ENCODE measurements at regions not wholly inside any gene's neighbourhood (a gene's known extent, or its start where the extent isn't known, plus 50 kb on each side); places are given as distances from the start of the nearest gene placed in this dataset.

- Histone ChIP-seq H3K27me3 (ENCODE audit: low read depth) (no peaks in the 10 kb centered on the region), H3K4me3 (no peak overlapping the region), H3K27ac (replicated peaks) (peak overlapping the region; percentile 83), H3K4me1 (peaks cover 38% of the 10 kb centered on the region), H3K9me3 (replicated peaks) (no peaks in the 10 kb centered on the region), H3K36me3 (no peaks in the 10 kb centered on the region)
- no peak for TF ChIP-seq CTCF (IDR thresholded peaks at IDR 0.05; ENCODE audit: borderline replicate concordance)
- intact Hi-C loops (cut with micrococcal nuclease), result no loop called here
- DNase-seq, result no peak
These were observed 95.5 kb upstream of the COL8A1 start for GRCh38 chr3:99542767-99543518.

- no peak overlapping the region for H3K4me3 ChIP-seq
- TF ChIP-seq CTCF (IDR thresholded peaks at IDR 0.05; ENCODE audit: borderline replicate concordance), result no peak
- no peaks in the 10 kb centered on the region for H3K36me3 ChIP-seq
- H3K27ac ChIP-seq (replicated peaks), result no peak overlapping the region
- no peak for DNase-seq
- no peaks in the 10 kb centered on the region for H3K27me3 ChIP-seq (ENCODE audit: low read depth)
- H3K9me3 ChIP-seq (replicated peaks), result no peaks in the 10 kb centered on the region
- intact Hi-C loops (cut with micrococcal nuclease), result no loop called here
- H3K4me1 ChIP-seq, result peaks cover 38% of the 10 kb centered on the region
These were observed 97.2 kb upstream of the COL8A1 start for GRCh38 chr3:99541181-99541580.

- Histone ChIP-seq H3K27ac (replicated peaks) (peak overlapping the region; percentile 43), H3K4me1 (peaks cover 6% of the 10 kb centered on the region), H3K36me3 (no peaks in the 10 kb centered on the region), H3K9me3 (replicated peaks) (no peaks in the 10 kb centered on the region), H3K27me3 (ENCODE audit: low read depth) (no peaks in the 10 kb centered on the region), H3K4me3 (no peak overlapping the region)
- TF ChIP-seq CTCF (IDR thresholded peaks at IDR 0.05; ENCODE audit: borderline replicate concordance), result no peak
- intact Hi-C loops (cut with micrococcal nuclease), result no loop called here
- DNase-seq, result no peak
These were observed 101.0 kb upstream of the COL8A1 start for GRCh38 chr3:99537416-99537815.

- Histone ChIP-seq H3K36me3 (no peaks in the 10 kb centered on the region), H3K4me1 (peaks cover 5% of the 10 kb centered on the region), H3K9me3 (replicated peaks) (no peaks in the 10 kb centered on the region), H3K27ac (replicated peaks) (peak overlapping the region; percentile 43), H3K27me3 (ENCODE audit: low read depth) (no peaks in the 10 kb centered on the region), H3K4me3 (no peak overlapping the region)
- no peak for TF ChIP-seq CTCF (IDR thresholded peaks at IDR 0.05; ENCODE audit: borderline replicate concordance)
- intact Hi-C loops (cut with micrococcal nuclease), result no loop called here
- no peak for DNase-seq
These were observed 101.7 kb upstream of the COL8A1 start for GRCh38 chr3:99536555-99537314.

- no peak for DNase-seq
- no peak for TF ChIP-seq CTCF (IDR thresholded peaks at IDR 0.05; ENCODE audit: borderline replicate concordance)
- intact Hi-C loops (cut with micrococcal nuclease), result no loop called here
- Histone ChIP-seq H3K9me3 (replicated peaks) (no peaks in the 10 kb centered on the region), H3K27ac (replicated peaks) (peak overlapping the region; percentile 23), H3K4me3 (no peak overlapping the region), H3K27me3 (ENCODE audit: low read depth) (no peaks in the 10 kb centered on the region), H3K4me1 (peaks cover 5% of the 10 kb centered on the region), H3K36me3 (no peaks in the 10 kb centered on the region)
These were observed 103.3 kb upstream of the COL8A1 start for GRCh38 chr3:99534951-99535704.

All from left ventricle myocardium inferior (tissue), 1 donor.